Neural crest cell (in vitro differentiated cells): ENCODE measurements at regions not wholly inside any gene's neighbourhood (a gene's known extent, or its start where the extent isn't known, plus 50 kb on each side); places are given as distances from the start of the nearest gene placed in this dataset.

Experiments used
- DNase-seq: peaks from one replicate; pipeline ENCODE4 v3.0.0; 2021; ENCODE audit warnings: low read depth, mixed read lengths, low spot score
- H3K27ac Mint-ChIP-seq: one replicate; pipeline ENCODE4 v1.8.0; 2021; ENCODE audit warnings: mild to moderate bottlenecking, mixed read lengths; ENCODE audit not compliant: unreplicated experiment
- H3K27me3 Mint-ChIP-seq: 2 replicates; pipeline ENCODE4 v1.8.0; 2021; ENCODE audit warnings: low read depth, mild to moderate bottlenecking, mixed read lengths
- H3K36me3 Mint-ChIP-seq: 2 replicates; pipeline ENCODE4 v1.8.0; 2021; ENCODE audit warnings: low read depth, mild to moderate bottlenecking, mixed read lengths
- H3K4me1 Mint-ChIP-seq: 2 replicates; pipeline ENCODE4 v1.8.0; 2021; ENCODE audit warnings: mixed read lengths
- H3K4me3 Mint-ChIP-seq: one replicate; pipeline ENCODE4 v1.8.0; 2021; ENCODE audit warnings: mild to moderate bottlenecking, mixed read lengths
- H3K9me3 Mint-ChIP-seq: 2 replicates; pipeline ENCODE4 v1.8.0; 2021; ENCODE audit warnings: mixed read lengths
- TF ChIP-seq, protein P1 (sequence below): fragments of 200-600 bp; sonication (generic); conservative IDR thresholded peaks from 2 replicates; pipeline ENCODE4 v1.5.0; 2021; ENCODE audit warnings: antibody characterized with exemption, mild to moderate bottlenecking

GRCh38 chr3:105157766-105158085 lies 209.0 kb upstream of the ALCAM start:
- no peaks in the 10 kb centered on the region for H3K27me3 Mint-ChIP-seq
- peaks cover 15% of the 10 kb centered on the region for H3K4me1 Mint-ChIP-seq
- TF ChIP-seq, protein P1, sequence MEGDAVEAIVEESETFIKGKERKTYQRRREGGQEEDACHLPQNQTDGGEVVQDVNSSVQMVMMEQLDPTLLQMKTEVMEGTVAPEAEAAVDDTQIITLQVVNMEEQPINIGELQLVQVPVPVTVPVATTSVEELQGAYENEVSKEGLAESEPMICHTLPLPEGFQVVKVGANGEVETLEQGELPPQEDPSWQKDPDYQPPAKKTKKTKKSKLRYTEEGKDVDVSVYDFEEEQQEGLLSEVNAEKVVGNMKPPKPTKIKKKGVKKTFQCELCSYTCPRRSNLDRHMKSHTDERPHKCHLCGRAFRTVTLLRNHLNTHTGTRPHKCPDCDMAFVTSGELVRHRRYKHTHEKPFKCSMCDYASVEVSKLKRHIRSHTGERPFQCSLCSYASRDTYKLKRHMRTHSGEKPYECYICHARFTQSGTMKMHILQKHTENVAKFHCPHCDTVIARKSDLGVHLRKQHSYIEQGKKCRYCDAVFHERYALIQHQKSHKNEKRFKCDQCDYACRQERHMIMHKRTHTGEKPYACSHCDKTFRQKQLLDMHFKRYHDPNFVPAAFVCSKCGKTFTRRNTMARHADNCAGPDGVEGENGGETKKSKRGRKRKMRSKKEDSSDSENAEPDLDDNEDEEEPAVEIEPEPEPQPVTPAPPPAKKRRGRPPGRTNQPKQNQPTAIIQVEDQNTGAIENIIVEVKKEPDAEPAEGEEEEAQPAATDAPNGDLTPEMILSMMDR, result no peak
- H3K4me3 Mint-ChIP-seq, result no peak overlapping the region
- DNase-seq, result no peak
- peaks cover 2% of the 10 kb centered on the region for H3K9me3 Mint-ChIP-seq
- no peaks in the 10 kb centered on the region for H3K36me3 Mint-ChIP-seq
- H3K27ac Mint-ChIP-seq, result no peak overlapping the region

DNA sequence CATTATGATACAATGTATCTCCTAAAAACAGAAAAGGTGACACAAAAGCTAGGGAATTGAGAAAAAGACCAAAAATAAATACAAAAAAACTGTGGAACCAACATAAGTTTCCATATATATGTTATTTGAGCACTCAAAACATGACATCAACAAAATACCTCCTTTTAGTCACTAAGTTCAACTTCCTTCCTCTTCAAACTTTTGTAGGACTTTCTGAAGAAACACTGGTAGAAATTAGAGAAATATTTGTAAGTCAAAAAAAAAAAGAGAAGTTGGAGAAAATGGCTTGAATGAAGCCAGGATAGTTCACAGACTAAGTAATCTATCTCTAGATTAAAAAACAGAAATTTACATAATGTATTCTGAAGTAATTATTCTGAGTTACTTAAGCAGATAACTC lies 208.4 kb upstream of the ALCAM start:
- no peak overlapping the region for H3K4me3 Mint-ChIP-seq
- no peak overlapping the region for H3K27ac Mint-ChIP-seq
- DNase-seq, result no peak
- H3K9me3 Mint-ChIP-seq, result peaks cover 2% of the 10 kb centered on the region
- no peaks in the 10 kb centered on the region for H3K36me3 Mint-ChIP-seq
- H3K4me1 Mint-ChIP-seq, result peaks cover 15% of the 10 kb centered on the region
- no peaks in the 10 kb centered on the region for H3K27me3 Mint-ChIP-seq
- TF ChIP-seq, protein P1, result no peak

GRCh38 chr3:105162448-105162847 lies 204.3 kb upstream of the ALCAM start:
- H3K27ac Mint-ChIP-seq, result no peak overlapping the region
- no peak for DNase-seq
- no peaks in the 10 kb centered on the region for H3K9me3 Mint-ChIP-seq
- no peaks in the 10 kb centered on the region for H3K27me3 Mint-ChIP-seq
- no peaks in the 10 kb centered on the region for H3K36me3 Mint-ChIP-seq
- TF ChIP-seq, protein P1, result no peak
- peaks cover 3% of the 10 kb centered on the region for H3K4me1 Mint-ChIP-seq
- H3K4me3 Mint-ChIP-seq, result no peak overlapping the region

DNA sequence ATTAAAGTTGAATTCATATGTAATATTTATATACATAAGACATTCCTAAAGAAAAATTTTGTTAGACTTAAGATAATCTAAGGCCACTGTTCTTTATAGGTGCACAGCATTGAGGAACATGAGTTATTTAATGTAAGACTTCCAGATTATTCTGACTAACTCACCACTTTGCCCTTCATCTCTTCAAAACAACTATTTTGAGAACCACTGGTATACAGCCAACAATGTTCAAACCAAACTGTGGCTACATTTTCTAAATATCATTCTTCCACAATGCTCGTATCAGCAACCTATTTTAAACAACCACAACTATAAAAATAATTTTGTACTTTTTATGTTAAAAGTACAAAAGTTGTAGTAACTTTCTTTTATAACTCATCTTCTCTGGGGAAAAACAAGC lies 199.8 kb upstream of the ALCAM start:
- TF ChIP-seq, protein P1, result no peak
- Mint-ChIP-seq H3K36me3 (no peaks in the 10 kb centered on the region), H3K4me3 (no peak overlapping the region), H3K27me3 (no peaks in the 10 kb centered on the region), H3K27ac (no peak overlapping the region), H3K4me1 (no peaks in the 10 kb centered on the region), H3K9me3 (no peaks in the 10 kb centered on the region)
- DNase-seq, result no peak

DNA sequence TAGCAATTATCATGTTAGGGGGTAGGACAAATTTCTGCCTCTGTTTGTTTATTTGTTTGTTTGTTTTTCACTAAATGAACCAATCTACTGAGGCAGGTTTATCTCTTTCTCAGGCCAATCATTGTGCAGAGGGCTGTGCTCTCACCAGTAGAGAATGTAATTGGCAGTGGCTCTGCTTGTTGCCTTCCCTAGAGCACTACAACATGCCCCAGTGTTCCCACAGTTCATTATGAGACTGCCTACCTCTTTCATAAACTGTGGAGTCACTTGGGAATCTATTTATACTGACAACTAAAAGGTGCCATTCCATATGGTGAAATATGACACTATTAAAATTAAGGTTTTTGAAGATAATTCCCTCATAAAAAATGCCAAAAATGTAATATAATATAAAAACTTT lies 196.3 kb upstream of the ALCAM start:
- no peak for DNase-seq
- H3K36me3 Mint-ChIP-seq, result no peaks in the 10 kb centered on the region
- H3K27ac Mint-ChIP-seq, result no peak overlapping the region
- H3K4me1 Mint-ChIP-seq, result no peaks in the 10 kb centered on the region
- H3K9me3 Mint-ChIP-seq, result no peaks in the 10 kb centered on the region
- TF ChIP-seq, protein P1, result no peak
- no peak overlapping the region for H3K4me3 Mint-ChIP-seq
- no peaks in the 10 kb centered on the region for H3K27me3 Mint-ChIP-seq

DNA sequence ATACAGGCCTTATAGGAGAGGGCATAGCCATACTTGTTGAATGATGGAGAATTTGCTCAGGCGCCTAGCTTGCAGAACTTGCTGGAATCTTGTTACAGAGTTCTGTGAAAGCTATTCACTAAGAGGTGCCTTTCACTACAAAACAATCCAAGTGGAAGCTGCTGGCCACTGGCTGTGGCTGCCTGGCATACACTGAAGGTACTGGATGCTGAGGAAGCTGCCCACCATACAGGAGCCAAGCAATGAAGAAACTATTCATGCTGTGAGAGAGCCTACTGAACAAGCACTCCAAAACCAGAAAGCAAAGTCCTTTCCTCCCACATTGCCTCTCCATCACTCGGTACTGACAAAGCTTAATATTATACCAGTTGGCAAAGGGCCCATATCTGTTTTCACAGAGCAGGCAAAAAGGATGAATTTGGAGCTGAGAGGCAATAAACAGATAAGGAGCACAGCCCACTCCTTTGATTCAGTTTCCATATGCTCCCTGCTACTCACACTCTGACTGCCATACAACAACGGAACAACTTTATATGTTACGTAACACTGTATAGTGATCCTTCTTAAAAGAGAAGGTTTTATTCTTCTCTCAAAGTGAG lies 192.6 kb upstream of the ALCAM start:
- Mint-ChIP-seq H3K27me3 (no peaks in the 10 kb centered on the region), H3K9me3 (no peaks in the 10 kb centered on the region), H3K36me3 (no peaks in the 10 kb centered on the region), H3K4me1 (no peaks in the 10 kb centered on the region), H3K27ac (no peak overlapping the region), H3K4me3 (no peak overlapping the region)
- no peak for DNase-seq
- TF ChIP-seq, protein P1, result no peak
